Left hindlimb (tissue), 1 donor: ENCODE measurements at regions not wholly inside any gene's neighbourhood (a gene's known extent, or its start where the extent isn't known, plus 50 kb on each side); places are given as distances from the start of the nearest gene placed in this dataset.
"Not testable (repeated sequence)": the region's sequence is repeated elsewhere in the genome, so short reads cannot be mapped to it uniquely, and the experiment has no call there.

Experiments used
- DNase-seq: peaks from one replicate; pipeline ENCODE4 v3.0.0-alpha.2; 2018

DNA sequence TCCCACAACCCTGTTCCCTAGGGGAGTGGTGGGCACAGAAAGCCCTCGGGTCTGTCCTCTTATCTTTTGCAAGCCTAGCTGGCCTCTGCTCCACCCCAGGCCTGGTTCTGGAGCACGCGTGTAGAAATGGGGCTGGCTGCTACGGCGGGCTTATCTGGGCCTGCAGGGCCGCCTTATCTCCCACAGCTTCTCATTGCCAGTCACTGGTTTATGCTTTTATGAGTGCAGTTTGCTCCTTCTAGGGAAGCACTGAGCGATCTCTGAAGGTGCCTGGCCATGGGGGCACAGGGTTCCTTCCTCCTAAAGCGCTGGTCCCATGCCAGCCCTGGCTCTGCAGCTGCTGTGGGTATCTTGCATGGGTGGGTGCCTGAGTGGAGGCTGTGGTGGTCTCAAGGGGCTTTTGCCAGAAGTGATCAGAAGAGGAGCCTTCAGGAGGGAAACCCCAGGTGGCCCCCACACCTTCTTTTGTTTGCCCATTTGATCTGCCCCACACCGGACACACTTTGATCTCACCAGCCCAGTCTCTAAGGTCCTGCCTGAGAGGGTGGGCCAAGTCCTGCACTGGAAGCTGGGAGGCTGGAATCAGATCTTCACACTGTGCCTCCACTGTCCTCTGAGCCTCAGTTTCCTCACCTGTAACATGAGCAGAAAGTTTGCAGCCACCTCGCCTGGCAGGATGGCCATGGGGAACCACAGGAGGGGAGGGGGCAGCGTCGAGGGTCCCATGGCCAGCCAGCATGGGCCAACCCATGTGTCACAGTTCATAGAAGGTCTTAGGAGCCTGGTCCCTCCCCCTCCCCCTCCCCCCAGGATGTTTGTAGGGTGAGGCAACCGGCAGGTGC is 86.6 kb upstream of the FGF3 start:
- DNase-seq = no peak

DNA sequence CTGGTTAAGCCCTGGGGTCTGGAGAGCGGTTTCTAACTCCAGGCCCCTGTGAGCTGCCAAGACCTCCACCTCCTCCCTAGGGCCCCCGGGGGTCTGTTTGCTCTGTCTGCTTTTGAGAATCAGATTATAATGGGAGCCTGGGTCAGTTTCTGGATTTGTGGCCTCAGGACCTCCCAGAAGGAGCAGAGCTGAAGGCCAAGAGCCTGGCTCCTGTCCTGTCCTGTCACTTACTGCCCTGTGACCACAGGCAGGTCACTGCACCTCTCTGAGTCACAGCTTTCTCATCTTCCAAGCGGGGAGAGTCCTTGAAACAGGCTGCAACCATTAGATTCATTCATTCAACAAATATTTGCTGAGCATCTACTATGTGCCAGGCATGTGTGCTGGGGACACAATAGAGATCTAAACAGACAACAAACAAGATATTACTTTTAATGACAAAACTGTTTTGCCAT is 87.3 kb upstream of the FGF3 start:
- DNase-seq = no peak

DNA sequence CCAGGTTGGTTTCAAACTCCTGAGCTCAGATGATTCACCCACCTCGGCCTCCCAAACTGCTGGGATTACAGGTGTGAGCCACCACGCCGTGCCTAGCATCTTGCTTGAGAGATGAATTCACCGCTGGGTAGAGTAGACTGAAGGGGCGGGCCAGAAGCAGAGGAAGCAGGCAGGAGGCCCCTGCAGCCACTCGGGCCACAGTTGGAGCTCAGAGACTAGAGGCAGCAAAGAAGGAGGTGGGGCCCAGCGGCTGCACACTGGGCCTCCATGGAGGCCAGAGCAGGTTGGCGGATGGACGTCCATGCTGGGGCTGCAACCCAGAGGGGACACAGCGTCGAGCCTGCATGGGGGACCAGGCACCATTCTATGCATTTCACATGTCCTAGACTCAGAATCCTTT is 88.4 kb upstream of the FGF3 start:
- DNase-seq = no peak

DNA sequence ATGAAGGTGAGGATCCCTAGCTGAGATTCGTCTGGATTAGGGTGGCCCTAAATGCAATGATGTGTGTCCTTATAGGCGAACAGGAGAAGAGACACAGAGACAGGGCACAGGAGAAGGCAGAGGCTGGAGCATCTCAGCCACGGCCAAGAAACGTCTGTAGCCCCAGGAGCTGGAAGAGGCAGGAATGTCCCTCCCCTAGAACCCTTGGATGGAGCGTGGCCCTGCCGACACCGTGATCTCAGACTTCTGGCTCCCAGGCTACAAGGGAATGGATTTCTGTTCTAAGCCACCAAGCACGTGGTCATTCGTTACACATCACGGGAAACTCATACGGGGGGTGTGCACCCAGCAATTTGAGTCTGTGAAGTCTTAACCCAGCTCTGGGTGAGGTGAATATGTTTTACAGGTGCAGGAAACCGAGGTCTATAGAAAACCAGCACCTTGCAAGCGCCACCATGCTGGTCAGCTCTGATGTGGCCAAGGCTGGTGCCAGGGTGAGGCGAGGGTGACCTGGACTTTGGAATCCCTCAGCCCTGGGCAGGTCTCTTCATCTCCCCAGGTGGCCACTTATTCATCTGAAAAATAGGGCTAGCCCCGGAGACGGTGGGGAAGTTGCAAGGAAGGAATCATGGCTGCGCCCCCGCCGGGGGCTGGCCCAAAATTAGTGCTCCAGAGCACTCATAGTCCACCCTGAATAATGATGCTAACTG is 89.5 kb upstream of the FGF3 start:
- DNase-seq = peak; percentile 10

DNA sequence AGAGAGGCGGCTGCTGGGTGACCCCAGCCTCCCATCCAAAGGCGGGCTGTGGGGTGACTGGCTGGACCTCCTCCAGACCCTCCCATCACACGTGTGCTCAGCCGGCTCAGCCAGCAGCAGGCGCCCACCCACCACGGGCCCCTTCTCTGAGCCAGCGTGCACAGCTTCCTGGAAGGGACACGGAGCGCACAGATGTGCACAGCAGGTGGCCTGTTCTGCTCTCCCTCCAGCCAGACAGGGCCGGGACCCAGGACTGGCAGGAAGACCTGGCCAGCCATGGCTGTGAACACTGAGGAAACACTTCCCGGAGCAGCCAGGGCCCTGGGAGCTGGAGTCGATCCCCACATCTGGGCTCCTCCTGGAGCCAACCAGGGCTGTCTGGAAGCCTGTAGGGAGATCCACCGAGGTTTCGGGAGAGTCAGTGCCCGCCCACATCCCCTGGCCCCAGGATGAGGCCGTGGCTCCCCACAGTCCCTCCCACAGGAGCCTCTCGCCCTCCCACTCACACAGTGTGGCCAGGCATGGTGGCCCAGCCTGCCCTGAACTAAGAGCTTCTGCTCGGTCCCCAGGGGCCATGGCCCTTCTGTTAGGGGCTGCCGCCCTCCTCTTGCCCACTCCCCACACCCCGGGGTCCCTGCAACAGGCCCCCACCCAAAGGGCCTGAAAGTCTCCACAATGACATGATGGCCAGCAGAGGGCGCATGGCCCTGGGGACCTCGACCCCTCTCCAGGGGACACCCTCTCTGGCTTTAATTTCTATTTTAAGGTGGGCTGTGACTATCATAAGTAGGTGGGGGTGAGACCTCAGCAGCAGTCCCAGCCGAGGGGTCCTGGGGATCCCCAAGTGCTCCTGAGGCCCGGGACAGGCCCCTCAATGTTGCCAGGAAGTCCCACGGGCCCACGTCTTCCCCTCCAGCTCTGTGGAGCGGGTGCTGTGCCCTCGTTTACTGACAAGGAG is 90.6 kb upstream of the FGF3 start:
- peak; percentile 84 for DNase-seq

DNA sequence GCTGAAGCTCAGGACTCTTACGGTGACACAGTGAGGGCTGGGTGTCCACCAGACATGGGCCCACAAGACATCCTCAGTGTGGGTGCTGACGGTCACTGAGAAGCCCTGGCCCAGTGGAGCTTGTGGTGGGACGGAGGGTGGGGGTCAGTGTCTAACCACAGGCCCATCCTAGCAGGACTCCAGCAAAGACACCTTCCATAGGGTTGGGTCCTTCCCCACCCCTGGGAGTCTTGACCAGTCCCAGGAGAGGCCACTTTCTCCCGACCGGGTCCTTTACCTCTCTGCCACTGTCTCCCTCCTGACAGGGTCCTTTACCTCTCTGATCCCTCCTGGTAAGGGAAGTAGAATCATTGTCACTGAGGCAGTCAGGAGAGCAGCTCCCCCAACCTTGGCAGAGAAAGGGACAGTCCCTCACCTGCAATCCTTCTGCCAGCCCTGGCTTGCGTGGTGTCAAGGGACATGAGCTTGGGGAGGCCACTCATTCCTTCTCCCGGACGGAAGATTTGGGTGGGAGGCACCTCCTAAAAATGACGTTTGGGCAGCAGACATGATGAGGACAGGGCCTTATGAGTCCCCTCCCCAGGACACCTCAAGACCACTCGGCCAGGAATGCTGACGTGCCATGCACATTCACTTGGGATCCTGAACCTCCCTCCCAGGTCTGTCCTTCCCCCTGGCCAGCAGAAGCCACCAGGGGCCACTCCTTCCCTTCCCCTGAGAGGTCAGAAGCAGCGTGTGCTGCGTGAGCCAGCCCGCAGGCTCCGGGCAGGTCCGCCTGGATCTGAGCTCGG is 91.5 kb upstream of the FGF3 start:
- peak; percentile 17 for DNase-seq

DNA sequence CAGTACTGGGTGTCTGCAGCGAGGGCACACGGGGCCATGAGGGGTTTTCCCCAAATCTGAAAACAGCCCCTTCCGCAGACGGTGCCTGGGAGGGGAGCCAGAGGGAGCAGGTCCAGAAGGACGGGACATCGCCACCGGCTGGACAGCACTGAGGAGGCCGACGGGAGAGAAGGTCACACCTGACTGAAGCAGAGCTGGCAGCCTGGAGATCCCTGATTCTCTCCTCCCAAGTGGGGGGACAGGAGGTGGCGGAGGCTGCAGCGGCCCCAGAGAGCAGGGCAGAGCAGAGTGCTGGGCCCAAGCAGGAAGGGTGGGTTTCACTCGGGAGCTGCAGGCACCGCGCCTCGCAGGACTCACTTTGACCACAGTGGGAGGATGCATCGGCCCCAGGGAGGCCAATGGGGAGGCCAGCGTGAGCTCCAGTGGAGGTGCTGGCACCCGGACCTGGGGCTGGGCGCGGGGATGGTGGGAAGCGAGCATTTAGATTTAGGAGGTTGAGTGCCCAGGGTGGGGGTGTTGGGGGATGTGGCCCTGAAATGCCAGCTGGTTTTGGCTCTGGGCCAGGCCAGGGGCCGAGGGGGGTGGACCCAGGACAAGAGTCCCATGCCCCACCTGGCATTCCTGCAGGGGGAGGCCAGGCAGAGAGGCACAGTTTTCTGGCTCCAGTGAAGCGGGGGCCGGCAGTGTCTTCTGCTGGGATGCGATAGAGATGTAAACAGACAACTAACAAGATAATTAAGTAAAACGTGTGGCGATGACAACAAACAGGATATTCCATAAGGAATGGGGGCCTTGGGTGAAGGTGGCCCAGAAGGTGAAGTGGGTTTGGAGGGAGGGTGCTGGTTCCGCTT is 92.3 kb upstream of the FGF3 start:
- DNase-seq = peak; percentile 25

DNA sequence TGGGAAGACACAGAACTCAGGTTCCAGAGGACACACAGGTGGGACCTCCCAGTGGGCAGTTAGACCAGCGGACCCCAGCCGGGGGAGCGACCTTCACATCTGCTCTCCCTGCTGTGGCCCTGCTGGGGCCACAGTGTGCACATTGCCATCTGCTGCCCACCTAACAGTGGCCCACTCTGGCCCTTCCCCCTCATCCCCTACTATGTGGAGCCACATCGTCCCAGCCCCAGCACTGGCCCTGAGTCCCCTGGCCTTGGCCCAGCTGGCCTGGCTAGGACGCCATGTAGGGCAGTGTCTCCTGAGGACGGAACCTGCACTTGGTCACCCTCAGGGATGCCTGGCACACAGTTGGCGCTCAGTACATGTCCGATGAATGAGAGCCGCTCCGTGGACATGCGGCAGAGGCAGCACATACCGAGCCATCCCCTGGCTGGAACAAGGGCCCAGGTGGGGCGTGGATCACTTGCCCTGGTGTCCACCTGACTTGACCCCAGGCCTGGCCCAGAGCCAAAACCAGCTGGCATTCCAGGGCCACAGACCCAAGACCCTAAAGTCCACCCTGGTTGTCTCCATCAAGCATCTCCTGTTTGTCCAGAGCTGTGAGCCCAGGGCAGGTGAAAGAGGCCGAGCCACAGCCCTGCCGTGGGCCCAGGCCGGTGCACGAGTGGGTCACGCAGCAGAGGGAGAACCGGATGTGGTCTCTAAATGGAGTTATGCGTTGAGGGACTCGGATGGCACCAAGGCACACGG is 93.1 kb upstream of the FGF3 start:
- peak; percentile 32 for DNase-seq

DNA sequence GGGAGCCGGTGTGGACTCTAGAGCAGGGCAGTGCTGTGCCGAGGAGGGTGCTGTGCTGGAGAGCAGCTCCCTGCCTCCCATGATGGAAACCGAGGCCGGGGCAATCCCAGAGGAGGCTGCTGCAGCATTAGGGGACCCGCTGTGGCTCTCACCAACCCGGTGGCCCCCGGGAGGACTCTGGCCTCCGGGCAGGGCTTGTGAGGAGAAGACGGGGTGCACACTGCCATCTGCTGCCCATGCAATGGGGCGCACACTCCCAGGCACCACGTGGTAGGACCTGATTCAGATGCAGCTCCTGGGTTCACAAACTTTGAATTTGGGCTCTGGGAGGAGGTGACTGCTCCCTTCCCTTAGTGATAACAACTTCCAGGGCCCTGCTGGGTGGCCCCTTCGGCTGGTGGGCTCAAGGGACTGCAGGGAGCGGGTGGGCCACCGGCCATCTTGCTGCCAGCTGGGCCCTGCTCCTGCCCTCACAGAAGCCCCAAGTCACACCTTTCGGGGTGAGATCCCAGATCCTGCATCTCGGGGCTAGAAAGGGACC is 93.8 kb upstream of the FGF3 start:
- DNase-seq = peak; percentile 15

DNA sequence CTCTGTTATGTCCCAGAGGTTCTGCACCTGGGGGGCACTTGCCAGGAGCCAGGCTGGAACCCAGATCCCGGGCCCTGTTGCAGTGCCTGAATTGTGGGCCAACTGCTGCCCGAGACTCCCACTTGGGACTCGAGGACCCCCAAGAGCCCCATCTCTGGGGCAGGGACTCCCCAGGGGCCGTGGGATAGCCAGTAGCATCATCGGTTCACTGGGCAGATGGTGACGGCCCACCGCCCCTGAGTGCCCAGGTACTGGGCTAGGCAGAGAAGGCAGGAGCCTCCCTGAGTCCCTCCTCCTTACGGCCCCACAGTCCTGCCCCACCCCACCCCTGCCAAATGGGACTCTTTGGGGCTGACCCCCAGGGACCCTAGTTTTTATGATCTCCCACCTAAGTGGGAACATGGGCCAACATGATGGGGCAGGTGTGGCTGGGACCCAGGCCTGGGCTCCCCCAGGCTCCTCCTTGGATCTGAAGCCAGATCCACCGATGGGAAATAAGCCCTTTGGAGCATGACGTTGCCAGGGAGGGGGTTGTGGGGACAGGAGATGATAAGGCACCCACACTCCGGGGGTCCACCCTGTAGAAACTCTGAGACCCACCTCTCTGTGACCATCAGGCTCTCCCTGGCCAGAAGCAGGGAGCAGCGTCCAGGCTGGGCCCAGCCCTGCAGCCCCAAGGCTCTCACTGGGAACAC is 94.5 kb upstream of the FGF3 start:
- DNase-seq = peak; percentile 27

DNA sequence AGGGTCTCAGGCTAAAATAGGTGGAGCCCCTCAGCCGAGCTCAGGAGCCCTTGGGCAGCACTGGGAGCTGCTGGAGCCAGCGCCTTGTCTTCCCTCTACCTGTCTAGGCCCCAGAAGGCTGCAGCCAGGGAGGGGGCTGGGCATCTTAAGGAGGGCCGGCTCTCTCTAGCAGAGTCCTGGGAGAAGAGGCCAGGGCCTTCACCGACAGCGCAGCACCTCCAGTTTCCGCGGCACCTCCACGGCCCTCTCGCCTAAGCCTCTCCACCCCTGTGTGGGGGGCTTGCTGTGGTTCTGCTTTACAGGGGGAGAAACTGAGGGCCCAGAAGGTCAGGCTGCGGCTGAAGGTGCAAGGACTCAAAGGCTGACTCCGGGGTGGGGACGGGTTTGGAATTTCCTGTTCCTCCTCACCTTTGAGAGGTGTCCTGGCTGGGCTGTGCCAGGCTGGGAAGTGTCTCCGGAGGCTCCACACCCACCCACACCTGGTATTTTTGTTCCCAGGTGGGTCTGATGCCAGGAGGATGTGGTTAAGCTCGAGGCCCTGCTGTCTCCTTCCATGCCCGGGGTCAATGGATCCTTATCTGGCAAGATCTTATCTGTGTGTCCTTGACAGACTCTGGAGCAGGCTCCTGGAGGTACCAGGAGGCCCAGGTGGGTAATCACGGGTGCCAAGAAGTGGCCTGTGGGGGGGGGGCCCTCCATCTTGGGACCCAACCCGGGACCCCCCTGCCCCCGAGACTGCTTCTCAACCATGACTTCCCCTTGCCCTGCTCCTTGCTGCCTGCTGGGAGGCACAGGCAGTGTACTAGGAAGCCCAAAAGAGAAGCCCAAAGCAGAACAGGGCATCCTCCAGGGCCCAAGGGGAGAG is 95.3 kb upstream of the FGF3 start:
- peak; percentile 21 for DNase-seq

DNA sequence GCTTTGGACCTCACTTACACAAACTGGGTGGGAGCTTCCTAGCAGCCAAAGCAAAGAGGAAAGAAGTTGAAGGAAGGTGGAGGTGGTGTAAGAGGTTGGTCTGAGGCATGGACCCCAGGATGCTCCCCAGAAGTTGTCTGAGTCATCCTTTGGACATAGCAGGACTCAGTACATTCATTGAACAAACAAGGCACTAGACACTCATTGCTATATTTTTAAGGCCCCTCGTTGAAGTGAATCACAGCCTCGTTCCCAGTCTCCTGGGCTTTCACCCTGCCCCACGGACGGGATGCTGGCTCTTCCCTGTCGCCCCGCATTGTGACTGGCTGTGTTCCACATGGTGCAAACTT is 95.9 kb upstream of the FGF3 start:
- DNase-seq = no peak

DNA sequence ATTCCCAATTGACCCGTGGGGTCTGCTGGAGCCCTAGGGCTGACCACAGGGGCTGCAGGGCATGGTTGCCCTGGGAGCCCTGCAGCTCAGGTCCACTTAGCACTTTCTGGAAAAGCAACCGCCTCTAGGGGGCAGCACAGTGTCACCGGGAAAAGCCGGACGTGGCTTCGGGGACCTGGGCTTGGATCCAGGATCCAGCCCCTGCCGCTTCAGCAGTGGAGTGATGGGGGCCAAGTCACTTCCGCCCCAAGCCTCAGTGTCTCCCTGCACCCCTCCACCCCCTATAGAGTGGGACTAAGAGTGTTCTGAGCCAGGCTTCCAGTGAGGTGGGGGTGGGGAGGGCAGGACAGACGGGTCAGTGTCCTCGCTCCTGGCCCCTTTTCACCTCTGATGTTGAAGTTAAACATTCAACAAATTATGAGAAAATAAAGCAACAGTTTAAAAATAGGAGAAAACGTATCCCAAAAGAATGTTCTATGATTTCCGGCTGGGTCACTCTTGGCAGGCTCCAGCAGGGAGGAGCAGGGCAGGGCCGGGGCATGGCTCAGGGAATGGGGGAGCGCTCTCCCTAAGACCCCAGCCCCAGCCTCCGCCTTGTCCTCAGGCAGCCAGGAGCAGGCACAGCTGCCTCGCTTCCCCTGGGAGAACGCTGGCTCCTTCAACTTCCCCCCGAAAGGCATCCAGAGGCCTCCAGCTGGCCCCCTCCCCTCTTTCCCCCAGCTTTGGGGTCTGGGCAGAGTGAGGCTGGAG is 96.5 kb upstream of the FGF3 start:
- DNase-seq = peak; percentile 89

DNA sequence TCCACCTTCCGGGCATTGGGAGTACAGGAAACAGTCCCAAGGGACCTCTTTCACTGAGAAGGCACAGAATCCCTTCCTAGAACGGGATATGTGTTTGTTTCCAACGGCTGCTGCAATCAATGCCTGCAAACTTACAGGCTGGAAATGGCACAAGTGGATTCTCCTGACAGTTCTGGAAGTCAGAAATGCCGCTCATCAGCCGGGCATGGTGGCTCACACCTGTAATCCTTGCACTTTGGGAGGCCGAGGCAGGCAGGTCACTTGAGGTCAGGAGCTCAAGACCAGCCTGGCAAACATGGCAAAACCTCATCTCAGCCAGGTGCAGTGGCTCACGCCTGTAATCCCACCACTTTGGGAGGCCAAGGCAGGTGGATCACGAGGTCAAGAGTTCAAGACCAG is 97.0 kb upstream of the FGF3 start:
- not testable (repeated sequence) for DNase-seq

DNA sequence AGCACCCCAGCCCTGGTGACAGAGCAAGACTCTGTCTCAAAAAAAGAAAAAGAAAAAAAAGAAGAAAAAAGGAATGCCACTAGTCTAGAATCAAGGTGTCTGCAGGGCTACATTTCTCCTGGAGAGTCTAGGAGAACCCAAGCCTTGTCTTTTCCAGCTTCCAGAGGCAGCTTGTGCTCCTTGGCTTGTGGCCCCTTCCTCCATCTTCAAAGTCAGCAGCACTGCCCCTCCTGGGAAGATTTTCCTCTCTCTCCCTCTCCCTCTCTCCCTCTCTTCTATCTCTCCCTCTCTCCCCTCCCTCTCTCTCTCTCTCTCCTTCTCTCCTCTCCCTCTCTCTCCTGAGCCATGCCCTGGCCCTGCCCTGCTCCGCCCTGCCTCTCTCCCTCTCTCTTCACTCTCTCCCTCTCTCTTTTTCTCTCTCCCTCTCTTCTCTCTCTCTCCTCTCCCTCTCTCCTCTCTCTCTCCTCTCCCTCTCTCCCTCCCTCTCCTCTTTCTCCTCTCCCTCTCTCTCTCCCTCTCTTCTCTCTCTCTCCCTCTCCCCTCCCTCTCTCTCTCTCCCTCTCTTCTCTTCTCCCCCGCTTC is 97.7 kb upstream of the FGF3 start:
- no peak for DNase-seq

DNA sequence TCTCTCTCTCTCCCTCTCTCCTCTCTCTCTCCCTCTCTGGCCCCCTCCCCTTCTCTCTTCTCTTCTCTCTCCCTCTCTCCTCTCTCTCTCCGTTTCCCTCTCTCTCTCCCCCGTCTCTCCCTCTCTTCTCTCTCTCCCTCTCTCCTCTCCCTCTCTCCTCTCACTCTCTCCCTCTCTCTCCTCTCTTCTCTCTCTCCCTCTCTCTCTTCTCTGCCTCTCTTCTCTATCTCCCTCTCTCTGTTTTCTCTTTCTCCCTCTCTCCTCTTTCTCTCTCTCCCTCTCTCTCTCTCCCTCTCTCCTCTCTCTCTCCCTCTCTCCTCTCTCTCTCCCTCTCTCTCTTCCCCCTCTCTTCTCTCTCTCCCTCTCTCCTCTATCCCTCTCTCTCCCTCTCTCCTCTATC is 98.3 kb upstream of the FGF3 start:
- no peak for DNase-seq

DNA sequence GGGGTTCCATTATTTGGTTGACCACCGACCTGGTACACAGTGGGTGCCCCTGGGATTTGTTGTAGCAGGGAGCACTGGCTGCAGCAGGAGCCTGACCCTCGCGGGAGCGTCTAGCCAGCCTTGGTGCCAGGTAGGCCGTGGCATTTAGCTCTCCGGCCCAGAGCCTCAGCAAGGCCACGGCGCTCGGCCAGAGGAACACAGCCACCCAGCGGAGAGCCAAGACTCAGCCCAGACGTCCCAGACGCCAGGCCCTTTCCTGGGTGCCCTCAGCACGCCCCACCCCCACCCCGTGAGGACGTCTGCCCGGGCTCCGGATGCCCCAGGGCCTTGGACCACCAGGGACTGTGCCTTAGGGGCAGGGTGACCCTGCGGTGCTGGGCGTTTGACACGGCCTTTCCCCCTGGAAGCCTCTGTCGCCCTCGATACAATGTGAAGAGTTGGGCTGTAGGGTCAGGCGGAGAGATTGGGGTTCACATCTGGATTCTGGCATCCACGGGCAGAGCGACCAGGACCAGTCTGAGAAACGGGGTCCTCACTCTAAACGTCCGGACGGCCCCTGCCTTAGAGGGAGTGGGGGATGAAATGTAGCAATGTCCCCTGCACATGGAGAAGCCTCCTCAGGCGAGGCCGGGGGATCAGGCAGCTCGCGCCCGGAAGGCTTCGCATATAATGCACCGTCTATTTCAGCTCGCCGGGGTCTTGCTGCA is 99.2 kb upstream of the FGF3 start:
- no peak for DNase-seq
